WTC11 (cell line): ENCODE measurements at regions not wholly inside any gene's neighbourhood (a gene's known extent, or its start where the extent isn't known, plus 50 kb on each side); places are given as distances from the start of the nearest gene placed in this dataset.

Source experiments
- ATAC-seq: fragments of 200-7000 bp; cut with Tn5 transposase; 2 replicates; pipeline ENCODE4 v1.10.0; 2021; ENCODE audit warnings: mild to moderate bottlenecking, moderate library complexity
- CTCF ChIA-PET: fragments of 300-600 bp; sonication (Branson Sonifier 250); formaldehyde crosslinking; loops from one replicate; lab custom pipeline; 2021; ENCODE audit warnings: antibody characterized with exemption; lab: Charles Lee
- POLR2A ChIA-PET: fragments of 350-600 bp; sonication (Branson Sonifier 250); formaldehyde crosslinking; loops from one replicate; lab custom pipeline; 2021; ENCODE audit warnings: antibody characterized with exemption; lab: Charles Lee
- DNase-seq: peaks from one replicate; pipeline ENCODE4 v3.0.0; 2021; ENCODE audit warnings: low spot score
- H3K27ac Mint-ChIP-seq: 2 replicates; pipeline ENCODE4 v1.8.0; 2021; ENCODE audit warnings: mixed read lengths
- H3K27me3 Mint-ChIP-seq: 2 replicates; pipeline ENCODE4 v1.8.0; 2021; ENCODE audit warnings: low read depth, mild to moderate bottlenecking, moderate library complexity, mixed read lengths
- H3K36me3 Mint-ChIP-seq: 2 replicates; pipeline ENCODE4 v1.8.0; 2021; ENCODE audit warnings: mixed read lengths
- H3K4me1 Mint-ChIP-seq: 2 replicates; pipeline ENCODE4 v1.8.0; 2022; ENCODE audit warnings: mixed read lengths
- H3K4me3 Mint-ChIP-seq: 2 replicates; pipeline ENCODE4 v1.8.0; 2021; ENCODE audit warnings: mild to moderate bottlenecking, moderate library complexity, mixed read lengths
- H3K9me3 Mint-ChIP-seq: 2 replicates; pipeline ENCODE4 v1.8.0; 2021; ENCODE audit warnings: mixed read lengths
- ATF6 ChIP-seq: sonication (generic); formaldehyde crosslinking; IDR thresholded peaks from 2 replicates; pipeline ENCODE4 v1.8.1; 2023; ENCODE audit warnings: mild to moderate bottlenecking, missing genetic modification reagents
- CBFB ChIP-seq: sonication (generic); formaldehyde crosslinking; IDR thresholded peaks from 2 replicates; pipeline ENCODE4 v1.8.1; 2022; ENCODE audit warnings: mild to moderate bottlenecking, low read depth, missing genetic modification reagents
- CDX4 ChIP-seq: fragments of 250-450 bp; sonication (Bioruptor Pico); IDR thresholded peaks from 2 replicates; pipeline ENCODE4 v1.9.0; 2021; ENCODE audit warnings: moderate library complexity, mild to moderate bottlenecking, inconsistent platforms, borderline replicate concordance
- ESRRA ChIP-seq: sonication (generic); formaldehyde crosslinking; IDR thresholded peaks from 2 replicates; pipeline ENCODE4 v1.8.1; 2022; ENCODE audit warnings: mild to moderate bottlenecking, missing genetic modification reagents, borderline replicate concordance
- FOXP1 ChIP-seq: sonication (generic); formaldehyde crosslinking; IDR thresholded peaks from 2 replicates; pipeline ENCODE4 v1.8.0; 2022; ENCODE audit warnings: missing genetic modification reagents, mild to moderate bottlenecking, moderate library complexity, borderline replicate concordance
- MAX ChIP-seq: sonication (generic); formaldehyde crosslinking; IDR thresholded peaks from 2 replicates; pipeline ENCODE4 v1.8.0; 2022; ENCODE audit warnings: mild to moderate bottlenecking, missing genetic modification reagents
- MYBL2 ChIP-seq: sonication (generic); formaldehyde crosslinking; IDR thresholded peaks from 2 replicates; pipeline ENCODE4 v1.8.1; 2023; ENCODE audit warnings: mild to moderate bottlenecking, moderate library complexity, missing genetic modification reagents
- NFATC4 ChIP-seq: fragments of 250-450 bp; sonication (Bioruptor Pico); IDR thresholded peaks from 2 replicates; pipeline ENCODE4 v1.9.0; 2021; ENCODE audit warnings: mild to moderate bottlenecking
- NR2C2 ChIP-seq: sonication (generic); formaldehyde crosslinking; IDR thresholded peaks from 2 replicates; pipeline ENCODE4 v1.8.0; 2022; ENCODE audit warnings: mild to moderate bottlenecking, missing genetic modification reagents
- PREB ChIP-seq: sonication (generic); formaldehyde crosslinking; IDR thresholded peaks from 2 replicates; pipeline ENCODE4 v1.8.1; 2022; ENCODE audit warnings: mild to moderate bottlenecking, missing genetic modification reagents, moderate library complexity, borderline replicate concordance
- SMAD4 ChIP-seq: sonication (generic); formaldehyde crosslinking; IDR thresholded peaks from 2 replicates; pipeline ENCODE4 v1.8.0; 2022; ENCODE audit warnings: mild to moderate bottlenecking, missing genetic modification reagents
- SOX15 ChIP-seq: fragments of 250-450 bp; sonication (Bioruptor Pico); IDR thresholded peaks from 2 replicates; pipeline ENCODE4 v1.9.0; 2021; ENCODE audit warnings: mild to moderate bottlenecking
- TEAD4 ChIP-seq: sonication (generic); formaldehyde crosslinking; IDR thresholded peaks from 2 replicates; pipeline ENCODE4 v1.8.0; 2022; ENCODE audit warnings: mild to moderate bottlenecking, missing genetic modification reagents
- TP53 ChIP-seq: sonication (generic); formaldehyde crosslinking; IDR thresholded peaks from 2 replicates; pipeline ENCODE4 v1.8.1; 2023; ENCODE audit warnings: mild to moderate bottlenecking, missing genetic modification reagents
- USF2 ChIP-seq: sonication (generic); formaldehyde crosslinking; IDR thresholded peaks from 2 replicates; pipeline ENCODE4 v1.8.1; 2023; ENCODE audit warnings: mild to moderate bottlenecking, missing genetic modification reagents, moderate library complexity
- ZNF121 ChIP-seq: sonication (generic); formaldehyde crosslinking; IDR thresholded peaks from 2 replicates; pipeline ENCODE4 v1.8.0; 2023; ENCODE audit warnings: missing genetic modification reagents
- ZNF263 ChIP-seq: sonication (generic); formaldehyde crosslinking; IDR thresholded peaks from 2 replicates; pipeline ENCODE4 v1.8.1; 2022; ENCODE audit warnings: low read depth, mild to moderate bottlenecking, moderate library complexity, missing genetic modification reagents
- ZNF317 ChIP-seq: sonication (generic); formaldehyde crosslinking; IDR thresholded peaks from 2 replicates; pipeline ENCODE4 v1.8.1; 2023; ENCODE audit warnings: low read depth, mild to moderate bottlenecking, moderate library complexity, missing genetic modification reagents, borderline replicate concordance
- ZNF423 ChIP-seq: fragments of 250-450 bp; sonication (Bioruptor Pico); IDR thresholded peaks from 2 replicates; pipeline ENCODE4 v2.1.2; 2022; ENCODE audit warnings: mild to moderate bottlenecking, moderate library complexity
- TF ChIP-seq, protein P1 (sequence below): sonication (generic); formaldehyde crosslinking; IDR thresholded peaks from 2 replicates; pipeline ENCODE4 v1.8.1; 2022; ENCODE audit warnings: low read depth, missing genetic modification reagents, borderline replicate concordance
- TF ChIP-seq, protein P2 (sequence below): sonication (generic); formaldehyde crosslinking; IDR thresholded peaks from 2 replicates; pipeline ENCODE4 v1.8.1; 2022; ENCODE audit warnings: low read depth, mild to moderate bottlenecking, moderate library complexity, missing genetic modification reagents, borderline replicate concordance
- TF ChIP-seq, protein P3 (sequence below): fragments of 250-450 bp; sonication (Bioruptor Pico); conservative IDR thresholded peaks from 2 replicates; pipeline ENCODE4 v1.9.0; 2021; ENCODE audit warnings: mild to moderate bottlenecking
- TF ChIP-seq, protein P4 (sequence below): sonication (generic); formaldehyde crosslinking; IDR thresholded peaks from 2 replicates; pipeline ENCODE4 v1.8.1; 2023; ENCODE audit warnings: mild to moderate bottlenecking, missing genetic modification reagents, borderline replicate concordance

- H3K9me3 Mint-ChIP-seq = no peaks in the 10 kb centered on the region
- DNase-seq (no peak), ATAC-seq (no peak)
- H3K4me3 Mint-ChIP-seq = no peak overlapping the region
- H3K27me3 Mint-ChIP-seq = peaks cover 3% of the 10 kb centered on the region
- H3K27ac Mint-ChIP-seq = no peak overlapping the region
- no peaks in the 10 kb centered on the region for H3K36me3 Mint-ChIP-seq
- POLR2A ChIA-PET = no interaction called here
- H3K4me1 Mint-ChIP-seq = 0 out of 2 replicates have a peak, but pooled peaks cover 2% of the 10 kb centered on the region
- CTCF ChIA-PET = no interaction called here
- no peak for TF ChIP-seq ZNF263
- TF ChIP-seq ATF6 (CRISPR knock-in tag) = no peak
- TF ChIP-seq ZNF423 (CRISPR knock-in tag) = no peak
- TF ChIP-seq MYBL2 (CRISPR knock-in tag) = no peak
- no peak for TF ChIP-seq USF2 (CRISPR knock-in tag)
- TF ChIP-seq TP53 = no peak
- TF ChIP-seq, protein P1, sequence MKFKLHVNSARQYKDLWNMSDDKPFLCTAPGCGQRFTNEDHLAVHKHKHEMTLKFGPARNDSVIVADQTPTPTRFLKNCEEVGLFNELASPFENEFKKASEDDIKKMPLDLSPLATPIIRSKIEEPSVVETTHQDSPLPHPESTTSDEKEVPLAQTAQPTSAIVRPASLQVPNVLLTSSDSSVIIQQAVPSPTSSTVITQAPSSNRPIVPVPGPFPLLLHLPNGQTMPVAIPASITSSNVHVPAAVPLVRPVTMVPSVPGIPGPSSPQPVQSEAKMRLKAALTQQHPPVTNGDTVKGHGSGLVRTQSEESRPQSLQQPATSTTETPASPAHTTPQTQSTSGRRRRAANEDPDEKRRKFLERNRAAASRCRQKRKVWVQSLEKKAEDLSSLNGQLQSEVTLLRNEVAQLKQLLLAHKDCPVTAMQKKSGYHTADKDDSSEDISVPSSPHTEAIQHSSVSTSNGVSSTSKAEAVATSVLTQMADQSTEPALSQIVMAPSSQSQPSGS = no peak
- no peak for TF ChIP-seq PREB
- TF ChIP-seq TEAD4 (CRISPR knock-in tag) = no peak
- no peak for TF ChIP-seq ZNF317 (CRISPR knock-in tag)
- TF ChIP-seq, protein P2, sequence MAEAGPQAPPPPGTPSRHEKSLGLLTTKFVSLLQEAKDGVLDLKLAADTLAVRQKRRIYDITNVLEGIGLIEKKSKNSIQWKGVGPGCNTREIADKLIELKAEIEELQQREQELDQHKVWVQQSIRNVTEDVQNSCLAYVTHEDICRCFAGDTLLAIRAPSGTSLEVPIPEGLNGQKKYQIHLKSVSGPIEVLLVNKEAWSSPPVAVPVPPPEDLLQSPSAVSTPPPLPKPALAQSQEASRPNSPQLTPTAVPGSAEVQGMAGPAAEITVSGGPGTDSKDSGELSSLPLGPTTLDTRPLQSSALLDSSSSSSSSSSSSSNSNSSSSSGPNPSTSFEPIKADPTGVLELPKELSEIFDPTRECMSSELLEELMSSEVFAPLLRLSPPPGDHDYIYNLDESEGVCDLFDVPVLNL (CRISPR knock-in tag) = no peak
- TF ChIP-seq FOXP1 (CRISPR knock-in tag) = no peak
- TF ChIP-seq CBFB (CRISPR knock-in tag) = no peak
- TF ChIP-seq MAX = no peak
- TF ChIP-seq SMAD4 (CRISPR knock-in tag) = no peak
Observed at GRCh38 chr17:34781071-34781470, 180.2 kb downstream of the CCT6B start.

DNA sequence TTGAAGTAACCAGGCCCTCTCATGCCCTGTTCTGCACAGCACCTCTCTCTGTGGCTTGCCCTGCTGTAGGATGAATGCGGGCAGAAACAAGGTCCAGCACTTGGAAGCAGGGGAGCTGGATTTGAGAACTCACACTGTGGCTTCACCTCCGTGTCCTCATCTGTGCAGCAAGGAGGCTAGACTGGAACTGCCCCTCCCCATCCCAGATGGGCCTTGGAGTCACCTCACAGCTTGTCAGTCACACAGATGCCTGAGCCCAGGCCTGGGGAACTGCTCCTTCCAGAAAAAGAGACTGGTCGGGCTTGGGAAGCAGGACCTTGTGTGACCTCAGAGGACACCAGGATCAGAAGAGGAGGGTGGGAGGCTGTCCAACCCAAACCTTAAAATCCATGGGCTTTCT lies 180.8 kb downstream of the CCT6B start:
- no peak for DNase-seq
- H3K27me3 Mint-ChIP-seq = peaks cover 5% of the 10 kb centered on the region
- no peak overlapping the region for H3K27ac Mint-ChIP-seq
- H3K4me1 Mint-ChIP-seq = 0 out of 2 replicates have a peak, but pooled peaks cover 2% of the 10 kb centered on the region
- H3K4me3 Mint-ChIP-seq = no peak overlapping the region
- no peak for ATAC-seq
- ChIA-PET POLR2A (no interaction called here), CTCF (no interaction called here)
- H3K9me3 Mint-ChIP-seq = no peaks in the 10 kb centered on the region
- no peaks in the 10 kb centered on the region for H3K36me3 Mint-ChIP-seq
- TF ChIP-seq SMAD4 (CRISPR knock-in tag) (no peak), SOX15 (CRISPR knock-in tag) (no peak), ZNF121 (CRISPR knock-in tag) (no peak), CDX4 (CRISPR knock-in tag) (no peak), ESRRA (CRISPR knock-in tag) (no peak), NFATC4 (CRISPR knock-in tag) (no peak), NR2C2 (CRISPR knock-in tag) (no peak)
- TF ChIP-seq, protein P3, sequence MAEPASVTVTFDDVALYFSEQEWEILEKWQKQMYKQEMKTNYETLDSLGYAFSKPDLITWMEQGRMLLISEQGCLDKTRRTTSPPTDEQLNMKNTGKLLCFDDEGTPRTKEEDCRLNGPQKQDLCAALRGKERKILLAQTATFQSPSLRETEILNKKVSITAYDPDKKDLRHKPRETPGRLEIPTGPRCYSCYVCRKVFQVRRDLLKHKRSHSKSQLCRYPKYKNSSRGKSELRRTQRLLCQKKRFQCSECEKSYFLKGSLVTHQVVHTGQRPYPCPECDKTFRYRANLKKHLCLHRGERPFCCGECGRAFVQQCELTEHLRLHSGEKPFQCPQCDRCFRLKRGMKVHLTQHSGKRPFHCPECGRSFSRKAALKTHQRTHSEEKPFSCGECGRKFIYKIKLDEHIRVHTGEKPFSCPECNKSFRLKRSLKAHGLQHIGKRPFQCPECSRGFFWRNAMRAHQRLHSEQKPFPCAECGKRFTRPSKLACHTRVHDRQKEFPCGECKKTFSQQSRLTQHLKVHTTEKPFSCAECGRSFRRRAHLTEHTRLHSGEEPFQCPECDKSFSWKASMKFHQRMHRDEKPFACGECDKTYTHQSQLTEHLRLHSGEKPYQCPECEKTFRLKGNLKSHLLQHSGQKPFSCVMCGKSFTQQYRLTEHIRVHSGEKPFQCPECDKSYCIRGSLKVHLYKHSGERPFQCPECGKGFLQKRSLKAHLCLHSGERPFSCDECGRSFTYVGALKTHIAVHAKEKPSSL = no peak
- TF ChIP-seq, protein P4, sequence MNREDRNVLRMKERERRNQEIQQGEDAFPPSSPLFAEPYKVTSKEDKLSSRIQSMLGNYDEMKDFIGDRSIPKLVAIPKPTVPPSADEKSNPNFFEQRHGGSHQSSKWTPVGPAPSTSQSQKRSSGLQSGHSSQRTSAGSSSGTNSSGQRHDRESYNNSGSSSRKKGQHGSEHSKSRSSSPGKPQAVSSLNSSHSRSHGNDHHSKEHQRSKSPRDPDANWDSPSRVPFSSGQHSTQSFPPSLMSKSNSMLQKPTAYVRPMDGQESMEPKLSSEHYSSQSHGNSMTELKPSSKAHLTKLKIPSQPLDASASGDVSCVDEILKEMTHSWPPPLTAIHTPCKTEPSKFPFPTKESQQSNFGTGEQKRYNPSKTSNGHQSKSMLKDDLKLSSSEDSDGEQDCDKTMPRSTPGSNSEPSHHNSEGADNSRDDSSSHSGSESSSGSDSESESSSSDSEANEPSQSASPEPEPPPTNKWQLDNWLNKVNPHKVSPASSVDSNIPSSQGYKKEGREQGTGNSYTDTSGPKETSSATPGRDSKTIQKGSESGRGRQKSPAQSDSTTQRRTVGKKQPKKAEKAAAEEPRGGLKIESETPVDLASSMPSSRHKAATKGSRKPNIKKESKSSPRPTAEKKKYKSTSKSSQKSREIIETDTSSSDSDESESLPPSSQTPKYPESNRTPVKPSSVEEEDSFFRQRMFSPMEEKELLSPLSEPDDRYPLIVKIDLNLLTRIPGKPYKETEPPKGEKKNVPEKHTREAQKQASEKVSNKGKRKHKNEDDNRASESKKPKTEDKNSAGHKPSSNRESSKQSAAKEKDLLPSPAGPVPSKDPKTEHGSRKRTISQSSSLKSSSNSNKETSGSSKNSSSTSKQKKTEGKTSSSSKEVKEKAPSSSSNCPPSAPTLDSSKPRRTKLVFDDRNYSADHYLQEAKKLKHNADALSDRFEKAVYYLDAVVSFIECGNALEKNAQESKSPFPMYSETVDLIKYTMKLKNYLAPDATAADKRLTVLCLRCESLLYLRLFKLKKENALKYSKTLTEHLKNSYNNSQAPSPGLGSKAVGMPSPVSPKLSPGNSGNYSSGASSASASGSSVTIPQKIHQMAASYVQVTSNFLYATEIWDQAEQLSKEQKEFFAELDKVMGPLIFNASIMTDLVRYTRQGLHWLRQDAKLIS (CRISPR knock-in tag) = no peak
